Upper lobe of left lung (tissue), 4 donors: ENCODE measurements at regions not wholly inside any gene's neighbourhood (a gene's known extent, or its start where the extent isn't known, plus 50 kb on each side); places are given as distances from the start of the nearest gene placed in this dataset.

Experiments
- CTCF ChIP-seq, 6 experiments: fragments of 450-650 bp in 4 of 6; fragments of 200-600 bp in 2 of 6; sonication (generic) in 2 of 6; IDR thresholded peaks; one replicate each; pipeline ENCODE4 v1.5.1; 2016 to 2019; ENCODE audit warnings: antibody characterized with exemption in 6 of 6
- POLR2A ChIP-seq, 4 donors: fragments of 450-650 bp; IDR thresholded peaks; one replicate each; pipeline ENCODE4 v1.5.1; 2016 to 2017; ENCODE audit warnings: antibody characterized with exemption in 4 of 4, mild to moderate bottlenecking in 2 of 4

- TF ChIP-seq CTCF (IDR thresholded peaks at IDR 0.05): no peak
- no peak for TF ChIP-seq POLR2A (IDR thresholded peaks at IDR 0.05)
Observed at GRCh38 chr14:88937706-88938105, 113.3 kb downstream of the TTC8 start.
